ENCODE measurements at regions not wholly inside any gene's neighbourhood (a gene's known extent, or its start where the extent isn't known, plus 50 kb on each side); places are given as distances from the start of the nearest gene placed in this dataset.

GRCh38 chr2:41568648-41569047 is 479.2 kb upstream of the PKDCC start:
- DNase-seq (ENCODE audit: low read depth in 3 of 3), result no peak

- no peak for DNase-seq (ENCODE audit: low read depth in 3 of 3)
These were observed 475.7 kb upstream of the PKDCC start for GRCh38 chr2:41572154-41572553.

GRCh38 chr2:41576423-41576822 is 471.4 kb upstream of the PKDCC start:
- no peak for DNase-seq (ENCODE audit: low read depth in 3 of 3)

- no peak for DNase-seq (ENCODE audit: low read depth in 3 of 3)
These were observed 468.0 kb upstream of the PKDCC start for GRCh38 chr2:41579806-41580205.

- DNase-seq (ENCODE audit: low read depth in 3 of 3), result no peak
These were observed 467.0 kb upstream of the PKDCC start for GRCh38 chr2:41580806-41581205.

DNA sequence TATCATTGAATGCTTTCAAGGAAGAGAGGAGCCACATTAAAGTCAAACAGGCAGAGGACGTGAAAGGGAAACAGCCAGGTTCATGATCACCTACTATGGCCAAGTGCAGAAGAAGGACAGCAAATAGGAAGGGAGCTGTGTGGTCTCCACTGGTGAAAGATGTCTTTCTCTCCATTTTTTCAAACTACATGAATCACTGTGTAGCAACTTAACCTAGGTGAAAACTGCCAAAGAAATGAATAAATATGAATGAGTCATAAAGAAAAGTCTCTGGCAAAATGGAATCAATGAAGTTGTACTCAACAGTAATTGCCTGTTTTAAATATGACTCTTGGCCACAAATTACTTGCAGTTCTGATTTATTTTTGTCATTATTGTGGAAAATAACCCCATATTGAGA is 452.6 kb upstream of the PKDCC start:
- DNase-seq (ENCODE audit: low read depth in 3 of 3), result no peak

DNA sequence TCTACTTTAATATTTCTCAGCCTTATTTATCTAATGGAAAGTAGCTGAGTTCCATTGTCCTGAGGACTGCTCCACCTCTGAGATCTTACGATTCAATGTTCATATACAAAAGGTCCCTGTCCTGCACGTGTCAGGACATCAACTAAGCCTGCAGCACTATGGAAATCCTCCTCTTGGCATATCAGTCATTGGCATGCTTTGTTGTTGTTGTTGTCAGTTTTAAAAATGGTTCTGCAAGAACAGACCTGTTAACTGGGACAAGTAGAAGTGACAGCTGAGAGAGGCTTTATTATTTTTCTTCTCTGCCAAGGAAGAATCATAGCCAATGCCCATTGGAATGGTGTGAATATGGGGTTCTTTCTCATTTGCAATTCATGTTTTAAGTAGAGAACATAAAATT is 450.1 kb upstream of the PKDCC start:
- no peak for DNase-seq (ENCODE audit: low read depth in 3 of 3)

- DNase-seq (ENCODE audit: low read depth in 3 of 3), result no peak
These were observed 449.5 kb upstream of the PKDCC start for GRCh38 chr2:41598161-41598894.

- no peak for DNase-seq (ENCODE audit: low read depth in 3 of 3)
These were observed 447.4 kb upstream of the PKDCC start for GRCh38 chr2:41600460-41600859.

DNA sequence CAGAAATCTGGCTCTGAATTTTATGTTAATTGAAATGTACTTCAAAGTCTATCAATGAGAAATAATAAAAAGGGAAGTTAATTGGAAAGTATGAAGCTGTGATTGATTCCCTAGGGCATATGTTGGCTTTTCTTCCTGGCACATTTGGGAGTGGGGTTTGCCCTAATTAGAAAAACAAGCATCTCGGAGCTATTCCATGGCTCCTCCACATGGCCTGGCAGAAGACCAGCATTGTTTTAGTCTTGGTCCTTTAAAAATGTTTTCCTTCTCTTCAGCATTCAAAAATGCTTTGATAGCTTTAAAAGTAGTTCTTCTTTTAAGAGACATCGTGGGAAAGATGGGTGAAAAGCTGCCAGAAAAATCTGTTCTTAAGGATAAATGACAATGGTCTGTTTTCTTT is 445.5 kb upstream of the PKDCC start:
- no peak for DNase-seq (ENCODE audit: low read depth in 3 of 3)

DNA sequence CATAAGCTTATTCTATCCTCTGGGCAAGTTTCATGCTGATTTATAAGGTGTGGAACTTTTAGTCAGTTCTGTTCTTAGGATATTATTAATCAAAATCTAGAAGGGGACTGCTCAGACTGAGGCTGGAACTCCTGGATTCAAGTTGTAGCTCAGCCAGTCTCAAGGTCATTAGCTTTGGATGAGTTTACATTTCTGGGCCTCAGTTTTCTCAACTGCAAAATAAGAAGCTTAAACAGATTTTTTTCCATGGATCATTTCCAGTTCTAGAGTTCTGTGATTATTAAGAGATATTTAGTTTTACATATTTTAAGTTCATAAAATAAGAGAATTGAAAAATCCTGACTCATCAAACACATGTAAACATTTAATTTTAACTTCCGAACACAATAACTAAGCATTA is 442.5 kb upstream of the PKDCC start:
- DNase-seq (ENCODE audit: low read depth in 3 of 3), result no peak

- DNase-seq (ENCODE audit: low read depth in 3 of 3), result no peak
These were observed 441.9 kb upstream of the PKDCC start for GRCh38 chr2:41605914-41606313.

DNA sequence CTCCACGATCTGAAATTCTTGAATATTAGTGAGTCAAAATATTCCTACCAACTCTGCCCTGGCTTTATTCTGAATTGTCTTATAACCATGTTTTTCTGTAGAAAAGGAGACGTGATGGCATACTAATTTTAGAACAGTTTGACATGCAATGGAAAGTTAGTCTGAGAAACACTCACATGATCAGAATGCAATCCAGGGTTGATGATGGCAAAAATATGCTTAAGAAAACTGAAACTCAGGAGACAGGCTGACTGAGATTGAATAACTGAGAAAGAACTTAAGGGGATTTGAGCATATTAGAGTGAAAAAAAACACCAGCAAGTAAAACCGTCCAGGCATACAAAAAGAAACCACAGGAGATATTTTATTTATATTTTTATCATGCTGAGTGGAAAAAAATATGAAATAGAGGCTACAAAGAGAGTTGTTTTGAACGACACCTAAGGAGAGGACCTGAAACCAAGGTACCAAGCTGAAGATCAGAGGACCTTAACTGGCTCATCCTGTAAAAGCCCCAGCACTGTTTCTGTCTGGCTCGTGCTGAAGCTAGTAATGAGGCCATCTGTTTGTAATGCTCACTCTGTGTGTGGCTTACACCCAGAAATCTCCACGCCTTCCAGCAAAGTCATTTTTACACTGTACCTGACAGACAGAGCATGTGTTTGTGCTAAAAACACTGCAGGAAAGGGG is 437.2 kb upstream of the PKDCC start:
- no peak for DNase-seq (ENCODE audit: low read depth in 3 of 3)

GRCh38 chr2:41618754-41619153 is 429.1 kb upstream of the PKDCC start:
- DNase-seq (ENCODE audit: low read depth in 3 of 3), result no peak

DNA sequence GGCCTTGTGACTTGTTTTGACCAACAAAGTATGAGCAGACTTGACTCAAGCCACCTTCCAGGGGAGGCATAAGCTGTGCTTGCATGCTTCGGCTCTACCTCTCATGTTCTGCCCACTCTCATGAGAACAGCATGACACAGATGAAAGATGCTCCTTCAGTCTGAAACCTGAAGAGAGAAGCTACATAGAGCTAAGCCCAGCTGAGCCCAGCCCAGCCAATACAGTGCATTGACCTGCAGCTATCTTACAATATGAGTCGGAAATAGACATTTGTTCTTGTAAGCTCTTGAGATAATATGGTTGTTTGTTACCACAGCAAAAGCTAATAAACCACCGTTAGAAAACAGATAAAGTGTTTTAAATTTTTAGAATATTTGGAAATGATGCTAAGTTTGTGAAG is 426.7 kb upstream of the PKDCC start:
- no peak for DNase-seq (ENCODE audit: low read depth in 3 of 3)

DNA sequence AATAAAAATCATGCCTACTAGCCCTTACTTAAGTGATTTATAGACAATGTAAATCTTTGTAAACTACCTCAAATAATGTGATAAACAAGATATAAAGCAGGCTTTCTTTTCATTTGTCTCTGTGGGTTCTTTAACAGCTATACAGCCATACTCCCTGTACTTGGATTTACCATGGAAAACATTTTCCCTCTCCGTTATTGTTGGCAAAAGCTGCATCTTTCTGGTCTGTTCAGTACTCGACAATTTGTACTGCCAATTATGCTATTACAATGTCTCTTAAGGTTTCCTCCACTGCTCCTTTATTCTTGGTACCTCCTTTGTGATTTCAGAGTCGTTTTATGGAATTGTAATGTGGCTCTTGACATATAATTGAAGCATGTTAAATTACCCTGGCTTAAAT is 426.3 kb upstream of the PKDCC start:
- no peak for DNase-seq (ENCODE audit: low read depth in 3 of 3)

DNA sequence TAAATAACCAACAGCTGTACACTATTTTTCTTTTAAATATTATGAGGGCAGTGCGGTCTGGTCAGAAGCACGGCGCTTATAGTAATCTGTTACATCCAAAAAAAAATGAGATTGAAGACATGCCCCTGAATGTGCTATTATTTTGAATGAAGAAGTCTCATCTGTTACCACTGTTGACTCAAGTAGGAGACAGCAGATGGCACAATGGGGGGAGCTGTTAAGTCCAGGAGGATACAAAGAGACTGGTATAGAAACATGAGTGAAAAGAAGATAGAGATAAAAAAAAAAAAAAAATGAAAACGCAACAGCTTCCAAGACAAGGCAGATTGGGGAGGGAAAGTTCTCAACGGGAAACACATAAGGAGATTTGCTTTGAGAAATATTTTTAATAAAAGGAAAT is 425.5 kb upstream of the PKDCC start:
- DNase-seq (ENCODE audit: low read depth in 3 of 3), result no peak

DNA sequence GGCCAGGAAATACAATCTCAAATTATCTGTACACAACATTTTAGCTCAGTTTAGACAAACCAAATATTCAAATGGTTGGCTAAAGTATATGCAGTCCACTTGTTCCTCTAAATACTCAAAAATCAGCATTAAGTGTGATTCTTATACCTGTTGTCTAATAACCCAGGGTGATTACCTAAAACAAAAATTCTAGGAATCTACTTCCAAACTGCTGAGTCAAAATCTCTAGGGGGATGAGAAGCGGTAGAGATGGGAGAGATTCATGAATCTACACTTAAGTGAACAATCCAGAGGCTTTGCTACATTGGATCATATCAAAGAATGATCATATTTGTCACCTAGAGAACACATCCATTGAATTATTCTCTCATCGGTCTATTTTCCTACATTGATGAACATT is 420.9 kb upstream of the PKDCC start:
- no peak for DNase-seq (ENCODE audit: low read depth in 3 of 3)

- DNase-seq (ENCODE audit: low read depth in 3 of 3), result no peak
These were observed 413.1 kb upstream of the PKDCC start for GRCh38 chr2:41634686-41635085.

GRCh38 chr2:41644936-41645335 is 402.9 kb upstream of the PKDCC start:
- no peak for DNase-seq (ENCODE audit: low read depth in 3 of 3)

DNA sequence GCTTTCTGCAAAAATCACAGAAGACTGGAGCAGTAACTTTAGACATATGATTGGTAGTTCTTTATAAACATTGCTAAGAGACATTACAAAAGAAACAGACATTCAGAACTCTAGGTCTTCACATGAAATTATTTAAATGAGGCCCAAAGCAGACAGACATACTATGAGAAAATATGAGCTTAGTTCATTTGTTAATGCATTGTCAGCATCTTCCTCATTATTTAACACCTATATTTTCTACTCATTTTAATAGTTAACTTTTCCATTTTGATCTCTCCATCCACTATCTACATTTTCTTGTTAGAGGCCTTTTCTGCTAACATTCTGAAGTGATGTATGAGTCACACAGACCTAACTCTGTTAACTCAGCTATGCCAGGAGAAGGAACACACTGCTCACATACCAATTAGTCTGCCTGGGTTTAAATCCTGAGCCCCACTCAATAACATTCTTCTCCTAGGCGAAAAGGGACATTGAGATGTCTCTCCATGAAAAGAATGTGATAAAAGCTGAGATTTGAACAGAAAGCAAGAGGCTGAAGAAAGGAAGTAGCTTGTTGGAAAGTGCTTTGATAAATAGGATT is 400.3 kb upstream of the PKDCC start:
- no peak for DNase-seq (ENCODE audit: low read depth in 3 of 3)

DNA sequence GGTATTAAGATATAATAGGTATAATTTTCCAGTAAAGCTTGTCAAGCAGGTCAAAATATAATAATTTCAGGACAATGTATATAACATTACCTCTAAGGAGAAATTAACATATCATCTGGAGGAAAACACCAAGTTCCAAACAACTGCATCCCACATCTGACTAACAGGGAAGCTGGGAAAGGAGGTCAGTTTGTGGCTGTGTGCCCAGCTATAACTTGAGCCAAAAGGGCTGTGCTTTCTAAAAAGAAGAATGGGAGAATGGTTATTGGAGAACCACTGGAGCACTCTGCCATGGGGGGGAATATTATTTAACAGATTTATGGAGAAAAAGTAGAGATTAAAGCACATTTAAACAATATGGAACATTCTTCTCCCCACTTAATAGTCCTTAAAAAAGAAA is 390.6 kb upstream of the PKDCC start:
- DNase-seq (ENCODE audit: low read depth in 3 of 3), result no peak

GRCh38 chr2:41659758-41660157 is 388.1 kb upstream of the PKDCC start:
- no peak for DNase-seq (ENCODE audit: low read depth in 3 of 3)

Data from stimulated activated CD4-positive, alpha-beta T cell treated with anti-CD3 and anti-CD28 coated beads, TNF-alpha, amount 100 ng/mL, for 4 hours (primary cell).